ENCODE measurements at regions not wholly inside any gene's neighbourhood (a gene's known extent, or its start where the extent isn't known, plus 50 kb on each side); places are given as distances from the start of the nearest gene placed in this dataset.
A peak's percentile ranks its signal among the peaks of the same experiment; 100 is the strongest.
"Not testable (repeated sequence)": the region's sequence is repeated elsewhere in the genome, so short reads cannot be mapped to it uniquely, and the experiment has no call there.

GRCh38 chr3:98644168-98644567, 50.8 kb upstream of the CPOX start:
- DNase-seq (no peak), ATAC-seq (no peak)

GRCh38 chr3:98645039-98645438, 51.6 kb upstream of the CPOX start:
- intact Hi-C loops (cut with DNase I): no loop called here

More at GRCh38 chr3:98644168-98644567, 50.8 kb upstream of the CPOX start:
- intact Hi-C loops (cut with DNase I): no loop called here

GRCh38 chr3:98646680-98647079, 53.3 kb upstream of the CPOX start:
- DNase-seq (no peak), ATAC-seq (no peak)
- intact Hi-C loops (cut with DNase I): no loop called here

More at GRCh38 chr3:98645039-98645438, 51.6 kb upstream of the CPOX start:
- ATAC-seq (peak in 1 of 2 donors; percentile 21), DNase-seq (no peak)

- ATAC-seq (no peak), DNase-seq (no peak)
- intact Hi-C loops (cut with DNase I): no loop called here
These were observed 53.8 kb upstream of the CPOX start for GRCh38 chr3:98647197-98647596.

- no peak for DNase-seq
- intact Hi-C loops (cut with DNase I): no loop called here
- no peak for ATAC-seq
These were observed 57.8 kb upstream of the CPOX start for GRCh38 chr3:98650971-98651779.

GRCh38 chr3:98651780-98652077, 58.3 kb upstream of the CPOX start:
- no peak for DNase-seq
- ATAC-seq: no peak
- intact Hi-C loops (cut with DNase I): no loop called here

GRCh38 chr3:98655666-98656065, 62.3 kb upstream of the CPOX start:
- DNase-seq: no peak
- ATAC-seq: peak in 1 of 2 donors; percentile 82
- intact Hi-C loops (cut with DNase I): no loop called here

- intact Hi-C loops (cut with DNase I): no loop called here
- DNase-seq (no peak), ATAC-seq (peak in 1 of 2 donors; percentile 47)
These were observed 64.0 kb upstream of the CPOX start for GRCh38 chr3:98657457-98657856.

GRCh38 chr3:98662699-98663098, 69.3 kb upstream of the CPOX start:
- ATAC-seq: no peak
- intact Hi-C loops (cut with DNase I): no loop called here

GRCh38 chr3:98670020-98670419, 76.6 kb upstream of the CPOX start:
- intact Hi-C loops (cut with DNase I): no loop called here
- no peak for DNase-seq
- ATAC-seq: no peak

More at GRCh38 chr3:98662699-98663098, 69.3 kb upstream of the CPOX start:
- DNase-seq: no peak

GRCh38 chr3:98679986-98680385, 83.2 kb upstream of the ST3GAL6 start:
- no peak for DNase-seq
- intact Hi-C loops (cut with DNase I): no loop called here
- ATAC-seq: no peak

GRCh38 chr3:98680723-98681122, 82.4 kb upstream of the ST3GAL6 start:
- DNase-seq (no peak), ATAC-seq (no peak)
- intact Hi-C loops (cut with DNase I): no loop called here

GRCh38 chr3:98681486-98681885, 81.7 kb upstream of the ST3GAL6 start:
- ATAC-seq (no peak), DNase-seq (no peak)
- intact Hi-C loops (cut with DNase I): no loop called here

GRCh38 chr3:98682391-98682790, 80.7 kb upstream of the ST3GAL6 start:
- DNase-seq; ATAC-seq; intact Hi-C loops (cut with DNase I): not testable (repeated sequence)

- DNase-seq: no peak
- intact Hi-C loops (cut with DNase I): no loop called here
- ATAC-seq: no peak
These were observed 74.8 kb upstream of the ST3GAL6 start for GRCh38 chr3:98688363-98688762.

- ATAC-seq (peak in 1 of 2 donors; percentile 75), DNase-seq (no peak)
- intact Hi-C loops (cut with DNase I): no loop called here
These were observed 72.3 kb upstream of the ST3GAL6 start for GRCh38 chr3:98690876-98691275.

GRCh38 chr3:98691897-98692296, 71.2 kb upstream of the ST3GAL6 start:
- intact Hi-C loops (cut with DNase I): no loop called here
- ATAC-seq (peak in 1 of 2 donors; percentile 89), DNase-seq (no peak)

GRCh38 chr3:98692787-98693473, 70.2 kb upstream of the ST3GAL6 start:
- intact Hi-C loops (cut with DNase I): no loop called here
- DNase-seq (no peak), ATAC-seq (peak; percentile 57 to 90)

- ATAC-seq (no peak), DNase-seq (no peak)
- intact Hi-C loops (cut with DNase I): no loop called here
These were observed 67.3 kb upstream of the ST3GAL6 start for GRCh38 chr3:98695796-98696195.

- intact Hi-C loops (cut with DNase I); ATAC-seq; DNase-seq: not testable (repeated sequence)
These were observed 66.8 kb upstream of the ST3GAL6 start for GRCh38 chr3:98696296-98696695.

GRCh38 chr3:98697225-98697624, 65.9 kb upstream of the ST3GAL6 start:
- no peak for DNase-seq

More at GRCh38 chr3:98697225-98697624, 65.9 kb upstream of the ST3GAL6 start:
- intact Hi-C loops (cut with DNase I): no loop called here
- no peak for ATAC-seq

Measured in left cardiac atrium (tissue), 4 donors.